PC-3 (cell line): ENCODE measurements at regions not wholly inside any gene's neighbourhood (a gene's known extent, or its start where the extent isn't known, plus 50 kb on each side); places are given as distances from the start of the nearest gene placed in this dataset.

Experiments
- CTCF ChIP-seq: fragments of 300-600 bp; sonication (generic); conservative IDR thresholded peaks from 2 replicates; pipeline ENCODE4 v1.5.1; 2017; ENCODE audit warnings: antibody characterized with exemption, low read depth, mild to moderate bottlenecking, low read length
- EZH2 ChIP-seq: fragments of 300-600 bp; sonication (generic); IDR thresholded peaks from one replicate; pipeline ENCODE4 v1.6.1; 2017; ENCODE audit warnings: antibody characterized with exemption, mild to moderate bottlenecking, low read length; ENCODE audit not compliant: unreplicated experiment

GRCh38 chr6:21981235-21981833 lies 315.5 kb downstream of the PRL start:
- no peak for TF ChIP-seq EZH2
- no peak for TF ChIP-seq CTCF
